Kidney (tissue), 13 donors: ENCODE measurements at regions not wholly inside any gene's neighbourhood (a gene's known extent, or its start where the extent isn't known, plus 50 kb on each side); places are given as distances from the start of the nearest gene placed in this dataset.

ENCODE experiments used
- DNase-seq, 5 donors: peaks; one replicate each; pipeline ENCODE4 v3.0.0-alpha.2; 2013 to 2020
- FAIRE-seq: peaks from 2 replicates; lab custom pipeline; 2012; peaks lifted over from hg19 to GRCh38; lab: Jason Lieb, UNC
- H3K27ac ChIP-seq, 2 donors: one replicate each; pipeline ENCODE4 v1.7.0; 2013; ENCODE audit warnings: low read depth in 2 of 2, low read length in 2 of 2, inconsistent platforms in 1 of 2
- H3K27me3 ChIP-seq: one replicate; pipeline ENCODE4 v1.7.1; 2013; ENCODE audit warnings: low read length, inconsistent platforms; ENCODE audit not compliant: control insufficient read depth, insufficient read depth
- H3K36me3 ChIP-seq, 3 donors: one replicate each; pipeline versions ENCODE4 v1.7.0 to v1.7.1; 2013; ENCODE audit warnings: low read length in 3 of 3, control low read depth in 1 of 3, inconsistent platforms in 1 of 3; ENCODE audit not compliant: insufficient read depth in 3 of 3, control insufficient read depth in 2 of 3
- H3K4me1 ChIP-seq, 3 donors: one replicate each; pipeline versions ENCODE4 v1.7.0 to v1.7.1; 2013; ENCODE audit warnings: low read length in 3 of 3, inconsistent platforms in 1 of 3, low read depth in 1 of 3; ENCODE audit not compliant: control insufficient read depth in 2 of 3, insufficient read depth in 2 of 3
- H3K4me3 ChIP-seq, 3 donors: one replicate each; pipeline versions ENCODE4 v1.7.0 to v1.8.1; 2013; ENCODE audit warnings: low read length in 3 of 3, control low read depth in 1 of 3, inconsistent platforms in 1 of 3
- H3K9ac ChIP-seq, 3 donors: one replicate each; pipeline versions ENCODE4 v1.7.0 to v1.7.1; 2013; ENCODE audit warnings: low read length in 3 of 3, control low read depth in 1 of 3, inconsistent platforms in 1 of 3
- H3K9me3 ChIP-seq, 3 donors: one replicate each; pipeline versions ENCODE4 v1.7.0 to v1.7.1; 2013; ENCODE audit warnings: low read length in 3 of 3, control low read depth in 1 of 3, inconsistent platforms in 1 of 3; ENCODE audit not compliant: control insufficient read depth in 2 of 3, insufficient read depth in 1 of 3
- intact Hi-C: fragments of 100-400 bp; cut with DNase I; formaldehyde crosslinking; loops from one replicate; pipeline ENCODE4 v1.11.1; 2022
- TF ChIP-seq, protein P1 (sequence below): IDR thresholded peaks from 3 replicates; pipeline ENCODE4 v1.5.1; 2012; ENCODE audit warnings: mild to moderate bottlenecking, moderate library complexity, borderline replicate concordance; ENCODE audit not compliant: insufficient read depth; ENCODE audit errors: extremely low read depth
- donor health status: control.
- donor health status: control.
- donor health status: control.
- donor health status: control.
- donor health status: control.
- donor health status: DM: yes; HTN: yes; CAD: no.
- donor health status: Normal renal cell carcinoma (clear cell type).

DNA sequence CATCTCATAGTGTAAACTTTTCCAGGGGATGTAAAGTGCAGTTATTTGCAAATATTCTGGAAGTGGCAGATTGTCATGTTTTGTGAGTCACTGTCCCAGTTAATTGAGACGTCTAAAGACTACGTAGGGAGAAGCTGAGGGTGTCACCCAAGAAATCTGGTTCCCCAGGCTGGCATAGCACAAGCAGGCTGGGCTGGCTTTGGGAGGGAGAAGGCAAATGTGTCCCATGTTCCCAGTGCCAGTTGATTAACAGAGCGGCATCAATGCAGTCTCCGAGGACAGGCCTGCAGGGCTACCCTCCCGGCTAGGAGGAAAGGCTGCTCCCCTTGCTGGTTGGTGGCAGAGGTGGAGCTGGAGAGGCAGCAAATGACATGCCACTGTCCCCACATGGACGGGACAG, 388.3 kb upstream of the MKI67 start:
- TF ChIP-seq, protein P1, sequence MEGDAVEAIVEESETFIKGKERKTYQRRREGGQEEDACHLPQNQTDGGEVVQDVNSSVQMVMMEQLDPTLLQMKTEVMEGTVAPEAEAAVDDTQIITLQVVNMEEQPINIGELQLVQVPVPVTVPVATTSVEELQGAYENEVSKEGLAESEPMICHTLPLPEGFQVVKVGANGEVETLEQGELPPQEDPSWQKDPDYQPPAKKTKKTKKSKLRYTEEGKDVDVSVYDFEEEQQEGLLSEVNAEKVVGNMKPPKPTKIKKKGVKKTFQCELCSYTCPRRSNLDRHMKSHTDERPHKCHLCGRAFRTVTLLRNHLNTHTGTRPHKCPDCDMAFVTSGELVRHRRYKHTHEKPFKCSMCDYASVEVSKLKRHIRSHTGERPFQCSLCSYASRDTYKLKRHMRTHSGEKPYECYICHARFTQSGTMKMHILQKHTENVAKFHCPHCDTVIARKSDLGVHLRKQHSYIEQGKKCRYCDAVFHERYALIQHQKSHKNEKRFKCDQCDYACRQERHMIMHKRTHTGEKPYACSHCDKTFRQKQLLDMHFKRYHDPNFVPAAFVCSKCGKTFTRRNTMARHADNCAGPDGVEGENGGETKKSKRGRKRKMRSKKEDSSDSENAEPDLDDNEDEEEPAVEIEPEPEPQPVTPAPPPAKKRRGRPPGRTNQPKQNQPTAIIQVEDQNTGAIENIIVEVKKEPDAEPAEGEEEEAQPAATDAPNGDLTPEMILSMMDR, result no peak
- no peak for FAIRE-seq
- intact Hi-C loops, result no loop called here
- no peaks in the 10 kb centered on the region for H3K36me3 ChIP-seq
- no peak overlapping the region for H3K27ac ChIP-seq
- no peaks in the 10 kb centered on the region for H3K27me3 ChIP-seq
- no peak overlapping the region for H3K9ac ChIP-seq
- no peaks in the 10 kb centered on the region for H3K9me3 ChIP-seq
- DNase-seq, result no peak
- no peak overlapping the region for H3K4me3 ChIP-seq
- H3K4me1 ChIP-seq, result no peaks in the 10 kb centered on the region

DNA sequence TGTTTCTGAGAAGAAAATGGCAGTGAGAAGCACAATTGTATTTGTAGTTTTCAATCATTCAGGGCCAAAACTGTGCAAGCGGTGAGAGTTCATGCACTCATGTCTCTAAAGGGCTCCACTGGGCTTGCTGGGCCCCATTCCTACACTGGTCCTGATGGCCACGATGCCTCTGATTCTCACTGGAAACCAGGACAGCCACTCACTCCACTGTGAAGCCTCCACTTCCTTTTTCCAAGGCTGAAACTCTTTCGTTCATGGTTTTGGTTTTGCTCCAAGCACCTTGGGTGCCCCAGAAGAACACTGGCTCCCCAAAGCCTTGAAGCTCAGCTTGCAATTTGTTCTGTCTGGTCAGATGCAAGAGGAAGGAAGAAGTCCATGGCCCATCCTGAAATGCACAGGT, 390.0 kb upstream of the MKI67 start:
- intact Hi-C loops, result no loop called here
- no peak for DNase-seq
- no peak for FAIRE-seq
- Histone ChIP-seq H3K9me3 (no peaks in the 10 kb centered on the region), H3K36me3 (no peaks in the 10 kb centered on the region), H3K4me3 (no peak overlapping the region), H3K27me3 (no peaks in the 10 kb centered on the region), H3K4me1 (no peaks in the 10 kb centered on the region), H3K9ac (no peak overlapping the region), H3K27ac (no peak overlapping the region)
- TF ChIP-seq, protein P1, result no peak

GRCh38 chr10:128517167-128517566, 390.9 kb upstream of the MKI67 start:
- no peak for DNase-seq
- TF ChIP-seq, protein P1, result no peak

DNA sequence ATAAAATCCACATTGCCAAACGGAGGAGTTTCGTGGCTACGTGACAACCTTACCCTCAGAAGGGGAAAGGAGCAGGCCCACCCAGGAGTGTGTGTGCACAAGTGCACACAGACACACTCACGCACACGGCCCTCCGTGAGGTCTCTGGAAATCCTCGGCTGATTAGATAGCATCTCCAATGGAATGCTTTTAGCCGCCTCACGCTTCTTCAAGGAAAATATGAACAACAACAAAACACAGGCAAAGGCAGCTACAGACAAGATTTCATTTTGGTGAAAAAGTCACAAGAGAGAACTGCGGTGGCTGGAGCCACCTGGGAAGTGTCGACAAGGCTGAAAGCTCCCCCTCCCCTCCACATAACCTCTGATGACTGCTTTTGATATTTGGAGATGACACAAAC, 391.8 kb upstream of the MKI67 start:
- no peak overlapping the region for H3K27ac ChIP-seq
- H3K36me3 ChIP-seq, result no peaks in the 10 kb centered on the region
- TF ChIP-seq, protein P1, result no peak
- no peaks in the 10 kb centered on the region for H3K27me3 ChIP-seq
- H3K9me3 ChIP-seq, result no peaks in the 10 kb centered on the region
- H3K9ac ChIP-seq, result no peak overlapping the region
- no peak overlapping the region for H3K4me3 ChIP-seq
- FAIRE-seq (no peak), DNase-seq (no peak)
- H3K4me1 ChIP-seq, result no peaks in the 10 kb centered on the region
- intact Hi-C loops, result no loop called here

More at GRCh38 chr10:128517167-128517566, 390.9 kb upstream of the MKI67 start:
- Histone ChIP-seq H3K36me3 (no peaks in the 10 kb centered on the region), H3K9ac (no peak overlapping the region), H3K9me3 (no peaks in the 10 kb centered on the region), H3K4me1 (no peaks in the 10 kb centered on the region), H3K4me3 (no peak overlapping the region), H3K27ac (no peak overlapping the region), H3K27me3 (no peaks in the 10 kb centered on the region)
- intact Hi-C loops, result no loop called here
- no peak for FAIRE-seq
